Nephron progenitor cell (in vitro differentiated cells): ENCODE measurements at regions not wholly inside any gene's neighbourhood (a gene's known extent, or its start where the extent isn't known, plus 50 kb on each side); places are given as distances from the start of the nearest gene placed in this dataset.
"Not testable (repeated sequence)": the region's sequence is repeated elsewhere in the genome, so short reads cannot be mapped to it uniquely, and the experiment has no call there.

Experiments used
- DNase-seq: peaks from one replicate; pipeline ENCODE4 v3.0.0; 2021
- H3K27ac Mint-ChIP-seq: 2 replicates; pipeline ENCODE4 v1.8.0; 2021; ENCODE audit warnings: mild to moderate bottlenecking, moderate library complexity, mixed read lengths
- H3K27me3 Mint-ChIP-seq: 2 replicates; pipeline ENCODE4 v1.8.0; 2021; ENCODE audit warnings: mild to moderate bottlenecking, low read depth, mixed read lengths; ENCODE audit not compliant: poor library complexity
- H3K36me3 Mint-ChIP-seq: 2 replicates; pipeline ENCODE4 v1.8.0; 2021; ENCODE audit warnings: low read depth, mixed read lengths
- H3K4me1 Mint-ChIP-seq: 2 replicates; pipeline ENCODE4 v1.8.0; 2021; ENCODE audit warnings: mixed read lengths
- H3K4me3 Mint-ChIP-seq: 2 replicates; pipeline ENCODE4 v1.8.0; 2021; ENCODE audit warnings: mild to moderate bottlenecking, moderate library complexity, mixed read lengths
- H3K9me3 Mint-ChIP-seq: 2 replicates; pipeline ENCODE4 v1.8.0; 2021; ENCODE audit warnings: mild to moderate bottlenecking, moderate library complexity, mixed read lengths
- TF ChIP-seq, protein P1 (sequence below): fragments of 200-600 bp; sonication (generic); IDR thresholded peaks from 2 replicates; pipeline ENCODE4 v1.5.0; 2021; ENCODE audit warnings: antibody characterized with exemption

DNA sequence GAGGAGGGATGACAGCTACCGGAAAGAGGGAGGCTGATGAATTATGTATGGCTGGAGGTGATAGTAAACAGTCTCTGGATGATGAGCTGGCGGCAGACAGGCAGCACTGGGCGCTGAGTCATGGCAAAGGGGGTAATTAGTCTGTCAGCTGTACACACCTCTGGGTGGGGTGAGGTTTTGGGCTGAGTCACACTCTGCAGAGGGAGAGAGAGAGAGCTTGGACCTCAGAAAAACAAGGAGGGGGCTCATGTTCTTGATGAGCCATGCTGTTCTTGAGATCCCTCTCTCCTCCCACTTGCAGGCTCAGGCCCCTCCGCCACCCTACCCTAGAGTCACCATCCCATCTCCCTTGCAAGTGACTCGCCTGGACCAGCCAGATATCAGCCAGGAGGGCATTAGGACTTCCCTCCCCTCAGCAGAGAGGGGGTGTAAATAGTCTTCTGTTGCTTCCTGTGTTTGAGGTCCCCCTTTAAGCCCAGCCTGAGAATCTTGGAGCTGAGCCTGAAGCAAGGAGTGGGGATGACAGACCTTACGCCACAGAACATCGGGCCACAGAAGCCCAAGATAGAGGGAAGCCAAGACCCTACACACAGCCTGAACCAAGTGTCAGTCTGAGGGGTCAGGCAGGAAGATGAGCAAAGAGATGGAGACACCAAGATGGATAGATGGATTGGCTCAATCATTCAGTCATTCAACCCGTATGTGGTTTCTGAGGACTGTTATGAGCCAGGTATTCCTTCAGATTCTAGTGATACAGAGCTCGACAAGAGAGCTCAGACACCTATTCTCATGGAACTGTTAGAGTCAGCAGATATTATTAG is 383.2 kb upstream of the CCL2 start:
- Mint-ChIP-seq H3K27ac (no peak overlapping the region), H3K27me3 (peaks cover 16% of the 10 kb centered on the region), H3K4me1 (peaks cover 9% of the 10 kb centered on the region), H3K36me3 (no peaks in the 10 kb centered on the region), H3K4me3 (no peak overlapping the region), H3K9me3 (peaks cover 15% of the 10 kb centered on the region)
- no peak for DNase-seq
- TF ChIP-seq, protein P1, sequence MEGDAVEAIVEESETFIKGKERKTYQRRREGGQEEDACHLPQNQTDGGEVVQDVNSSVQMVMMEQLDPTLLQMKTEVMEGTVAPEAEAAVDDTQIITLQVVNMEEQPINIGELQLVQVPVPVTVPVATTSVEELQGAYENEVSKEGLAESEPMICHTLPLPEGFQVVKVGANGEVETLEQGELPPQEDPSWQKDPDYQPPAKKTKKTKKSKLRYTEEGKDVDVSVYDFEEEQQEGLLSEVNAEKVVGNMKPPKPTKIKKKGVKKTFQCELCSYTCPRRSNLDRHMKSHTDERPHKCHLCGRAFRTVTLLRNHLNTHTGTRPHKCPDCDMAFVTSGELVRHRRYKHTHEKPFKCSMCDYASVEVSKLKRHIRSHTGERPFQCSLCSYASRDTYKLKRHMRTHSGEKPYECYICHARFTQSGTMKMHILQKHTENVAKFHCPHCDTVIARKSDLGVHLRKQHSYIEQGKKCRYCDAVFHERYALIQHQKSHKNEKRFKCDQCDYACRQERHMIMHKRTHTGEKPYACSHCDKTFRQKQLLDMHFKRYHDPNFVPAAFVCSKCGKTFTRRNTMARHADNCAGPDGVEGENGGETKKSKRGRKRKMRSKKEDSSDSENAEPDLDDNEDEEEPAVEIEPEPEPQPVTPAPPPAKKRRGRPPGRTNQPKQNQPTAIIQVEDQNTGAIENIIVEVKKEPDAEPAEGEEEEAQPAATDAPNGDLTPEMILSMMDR, result no peak

DNA sequence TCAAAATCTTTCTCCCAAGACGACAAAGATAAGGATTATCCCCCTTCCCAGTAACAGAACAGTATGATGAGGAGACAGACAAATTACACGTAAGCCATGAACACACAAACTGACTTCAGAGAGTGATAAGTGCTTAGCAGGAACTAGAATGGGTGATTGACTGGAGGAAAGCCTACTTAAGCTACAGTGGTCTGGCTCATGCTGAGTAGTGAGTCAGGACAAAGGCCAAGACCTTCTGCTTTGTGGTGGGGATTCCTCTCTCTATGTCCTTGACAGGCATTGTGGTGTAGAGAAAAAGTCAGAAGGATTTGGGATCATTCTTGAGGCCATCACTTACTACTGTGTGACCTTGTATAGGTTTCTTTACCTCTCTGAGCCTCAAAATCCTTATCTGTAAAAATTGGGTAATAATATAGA is 381.9 kb upstream of the CCL2 start:
- peaks cover 15% of the 10 kb centered on the region for H3K9me3 Mint-ChIP-seq

DNA sequence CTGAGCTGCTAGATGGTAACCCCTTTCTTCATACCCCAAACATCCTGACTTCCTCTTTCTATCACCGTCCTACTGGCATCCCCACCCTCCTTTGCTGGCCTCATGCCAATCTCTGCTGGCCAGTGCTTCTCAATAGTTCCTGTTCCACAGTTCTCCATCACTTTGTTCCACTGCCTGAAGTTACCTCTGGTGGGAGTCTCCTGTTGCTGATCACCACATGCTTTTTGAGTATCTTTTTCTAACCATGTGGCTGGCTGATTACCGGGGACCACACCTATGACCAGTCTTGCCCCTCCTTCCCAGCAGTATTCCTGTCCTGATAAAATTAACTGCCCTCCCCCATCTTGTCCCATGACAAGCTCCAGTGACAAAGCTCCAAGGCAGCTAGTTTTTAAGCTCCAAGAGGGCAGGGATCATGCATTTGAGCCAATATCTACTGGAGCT is 380.4 kb upstream of the CCL2 start:
- no peak for DNase-seq
- Mint-ChIP-seq H3K27ac (no peak overlapping the region), H3K9me3 (peaks cover 24% of the 10 kb centered on the region), H3K4me1 (peaks cover 9% of the 10 kb centered on the region), H3K27me3 (peaks cover 16% of the 10 kb centered on the region), H3K36me3 (no peaks in the 10 kb centered on the region), H3K4me3 (no peak overlapping the region)
- TF ChIP-seq, protein P1, result no peak

More for the DNA sequence above, 381.9 kb upstream of the CCL2 start:
- no peak for DNase-seq
- H3K4me3 Mint-ChIP-seq, result no peak overlapping the region
- TF ChIP-seq, protein P1, result no peak
- no peaks in the 10 kb centered on the region for H3K36me3 Mint-ChIP-seq
- H3K4me1 Mint-ChIP-seq, result peaks cover 9% of the 10 kb centered on the region
- H3K27me3 Mint-ChIP-seq, result peaks cover 16% of the 10 kb centered on the region
- H3K27ac Mint-ChIP-seq, result no peak overlapping the region

DNA sequence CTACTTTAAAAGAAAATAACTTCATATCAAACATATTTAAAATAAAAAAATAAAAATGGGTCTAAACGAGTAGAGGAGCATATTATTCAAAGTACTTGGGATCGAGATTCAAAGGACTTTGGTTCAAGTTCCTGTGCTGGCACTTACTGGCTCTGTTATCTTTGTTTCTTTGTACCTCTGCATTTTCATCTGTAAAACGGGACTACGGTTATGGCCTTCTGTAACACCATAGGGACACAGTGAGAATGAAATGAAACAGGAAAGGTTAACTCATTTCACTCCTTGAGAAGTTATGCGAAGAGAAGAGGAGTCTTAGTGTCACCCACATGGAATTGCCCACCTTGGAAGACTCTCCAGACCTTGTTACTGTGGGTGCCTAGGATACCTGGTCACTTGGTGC is 379.1 kb upstream of the CCL2 start:
- TF ChIP-seq, protein P1, result no peak
- H3K9me3 Mint-ChIP-seq, result peaks cover 31% of the 10 kb centered on the region
- peaks cover 14% of the 10 kb centered on the region for H3K27me3 Mint-ChIP-seq
- H3K27ac Mint-ChIP-seq, result no peak overlapping the region
- no peaks in the 10 kb centered on the region for H3K36me3 Mint-ChIP-seq
- H3K4me3 Mint-ChIP-seq, result no peak overlapping the region
- H3K4me1 Mint-ChIP-seq, result peaks cover 9% of the 10 kb centered on the region
- no peak for DNase-seq

DNA sequence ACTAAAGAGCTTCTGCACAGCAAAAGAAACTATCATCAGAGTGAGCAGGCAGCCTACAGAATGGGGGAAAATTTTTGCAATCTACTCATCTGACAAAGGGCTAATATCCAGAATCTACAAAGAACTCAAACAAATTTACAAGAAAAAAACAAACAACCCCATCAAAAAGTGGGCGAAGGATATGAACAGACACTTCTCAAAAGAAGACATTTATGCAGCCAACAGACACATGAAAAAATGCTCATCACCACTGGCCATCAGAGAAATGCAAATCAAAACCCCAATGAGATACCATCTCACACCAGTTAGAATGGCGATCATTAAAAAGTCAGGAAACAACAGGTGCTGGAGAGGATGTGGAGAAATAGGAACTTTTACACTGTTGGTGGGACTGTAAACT is 372.8 kb upstream of the CCL2 start:
- H3K4me1 Mint-ChIP-seq, H3K4me3 Mint-ChIP-seq, H3K36me3 Mint-ChIP-seq, DNase-seq, H3K27ac Mint-ChIP-seq, H3K27me3 Mint-ChIP-seq: not testable (repeated sequence)
- H3K9me3 Mint-ChIP-seq, result peaks cover 20% of the 10 kb centered on the region

DNA sequence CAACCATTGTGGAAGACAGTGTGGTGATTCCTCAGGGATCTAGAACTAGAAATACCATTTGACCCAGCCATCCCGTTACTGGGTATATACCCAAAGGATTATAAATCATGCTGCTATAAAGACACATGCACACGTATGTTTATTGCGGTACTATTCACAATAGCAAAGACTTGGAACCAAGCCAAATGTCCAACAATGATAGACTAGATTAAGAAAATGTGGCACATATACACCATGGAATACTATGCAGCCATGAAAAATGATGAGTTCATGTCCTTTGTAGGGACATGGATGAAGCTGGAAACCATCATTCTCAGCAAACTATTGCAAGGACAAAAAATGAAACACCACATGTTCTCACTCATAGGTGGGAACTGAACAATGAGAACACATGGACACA is 372.4 kb upstream of the CCL2 start:
- not testable (repeated sequence) for H3K4me1 Mint-ChIP-seq, DNase-seq, H3K36me3 Mint-ChIP-seq, H3K27me3 Mint-ChIP-seq, H3K4me3 Mint-ChIP-seq, H3K27ac Mint-ChIP-seq
- peaks cover 20% of the 10 kb centered on the region for H3K9me3 Mint-ChIP-seq

DNA sequence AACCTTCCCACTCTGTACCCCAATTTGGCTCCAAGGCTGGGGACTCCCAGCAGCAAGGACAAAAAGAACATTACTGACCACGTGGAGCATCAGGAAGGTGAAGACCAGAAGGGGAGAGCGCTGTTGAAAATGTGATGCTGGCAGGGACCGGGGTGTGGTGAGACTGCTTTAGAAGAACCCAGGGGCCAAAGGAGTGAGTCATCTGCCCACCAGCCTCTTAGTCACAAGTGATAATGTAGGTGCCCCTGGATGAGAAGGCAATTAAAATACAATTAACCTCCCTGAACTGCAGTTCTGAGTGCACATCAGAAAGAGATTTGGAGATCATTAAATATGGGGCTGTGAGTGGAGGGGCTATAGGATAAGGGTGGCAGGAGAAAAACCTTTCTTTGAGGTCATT is 366.6 kb upstream of the CCL2 start:
- TF ChIP-seq, protein P1, result no peak
- Mint-ChIP-seq H3K36me3 (no peaks in the 10 kb centered on the region), H3K27ac (no peak overlapping the region), H3K4me1 (peaks cover 10% of the 10 kb centered on the region), H3K27me3 (peaks cover 8% of the 10 kb centered on the region), H3K4me3 (no peak overlapping the region), H3K9me3 (no peaks in the 10 kb centered on the region)
- DNase-seq, result no peak
